Medulla oblongata (tissue), 1 donor: ENCODE measurements at regions not wholly inside any gene's neighbourhood (a gene's known extent, or its start where the extent isn't known, plus 50 kb on each side); places are given as distances from the start of the nearest gene placed in this dataset.
"Not testable (repeated sequence)": the region's sequence is repeated elsewhere in the genome, so short reads cannot be mapped to it uniquely, and the experiment has no call there.

Source experiments
- DNase-seq: peaks from one replicate; pipeline ENCODE4 v3.0.0-alpha.2; 2015; ENCODE audit errors: extremely low spot score

DNA sequence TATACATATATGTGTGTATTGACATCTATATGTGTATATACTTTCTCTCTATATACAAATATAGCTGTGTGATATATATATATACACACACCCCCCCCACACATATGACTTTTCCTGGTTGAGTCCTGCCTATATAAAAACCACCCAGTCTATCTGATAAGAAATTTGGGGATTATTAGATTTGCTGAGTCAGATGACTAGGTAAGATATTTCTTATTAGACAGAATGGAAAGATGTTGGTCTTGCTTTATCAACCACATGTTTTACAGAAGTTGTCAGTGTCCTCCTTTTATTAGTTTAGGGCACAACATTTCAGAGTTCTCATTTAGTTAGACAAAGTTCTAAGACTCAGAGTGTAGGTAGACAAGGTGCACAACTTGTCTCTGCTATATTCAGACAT lies 953.3 kb downstream of the METTL15 start:
- DNase-seq = no peak

DNA sequence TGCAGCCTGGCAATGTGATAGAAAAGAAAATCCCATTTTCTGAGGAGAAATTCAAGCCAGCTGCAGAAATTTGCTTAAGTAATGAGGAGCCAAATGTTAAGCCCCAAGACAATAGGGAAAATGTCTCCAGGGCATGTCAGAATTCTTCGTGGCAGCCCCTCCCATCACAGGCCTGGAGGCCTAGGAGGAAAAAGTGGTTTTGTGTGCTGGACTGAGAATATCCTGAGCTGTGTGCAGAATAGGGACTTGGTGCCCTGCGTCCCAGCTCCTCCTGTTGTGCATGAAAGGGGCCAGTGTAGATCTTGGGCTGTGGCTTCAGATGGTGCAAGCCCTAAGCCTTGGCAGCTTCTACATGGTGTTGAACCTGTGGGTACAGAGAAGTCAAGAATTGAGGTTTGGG lies 948.3 kb downstream of the METTL15 start:
- DNase-seq = not testable (repeated sequence)

GRCh38 chr11:29051935-29052334 lies 943.7 kb downstream of the METTL15 start:
- no peak for DNase-seq

DNA sequence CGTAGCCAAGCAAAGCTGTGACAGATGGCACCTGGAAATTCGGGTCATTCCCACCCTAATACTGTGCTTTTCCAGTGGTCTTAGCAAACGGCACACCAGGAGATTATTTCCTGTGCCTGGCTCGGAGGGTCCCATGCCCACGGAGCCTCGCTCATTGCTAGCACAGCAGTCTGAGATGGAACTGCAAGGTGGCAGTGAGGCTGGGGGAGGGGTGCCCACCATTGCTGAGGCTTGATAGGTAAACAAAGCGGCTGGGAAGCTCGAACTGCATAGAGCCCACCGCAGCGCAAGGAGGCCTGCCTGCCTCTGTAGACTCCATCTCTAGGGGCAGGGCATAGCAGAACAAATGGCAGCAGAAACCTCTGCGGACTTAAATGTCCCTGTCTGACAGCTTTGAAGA lies 942.8 kb downstream of the METTL15 start:
- DNase-seq = not testable (repeated sequence)

- no peak for DNase-seq
Observed at GRCh38 chr11:29040489-29040888, 932.3 kb downstream of the METTL15 start.

GRCh38 chr11:29032384-29033149 lies 924.4 kb downstream of the METTL15 start:
- no peak for DNase-seq

GRCh38 chr11:29029452-29029851 lies 921.3 kb downstream of the METTL15 start:
- DNase-seq = no peak

DNA sequence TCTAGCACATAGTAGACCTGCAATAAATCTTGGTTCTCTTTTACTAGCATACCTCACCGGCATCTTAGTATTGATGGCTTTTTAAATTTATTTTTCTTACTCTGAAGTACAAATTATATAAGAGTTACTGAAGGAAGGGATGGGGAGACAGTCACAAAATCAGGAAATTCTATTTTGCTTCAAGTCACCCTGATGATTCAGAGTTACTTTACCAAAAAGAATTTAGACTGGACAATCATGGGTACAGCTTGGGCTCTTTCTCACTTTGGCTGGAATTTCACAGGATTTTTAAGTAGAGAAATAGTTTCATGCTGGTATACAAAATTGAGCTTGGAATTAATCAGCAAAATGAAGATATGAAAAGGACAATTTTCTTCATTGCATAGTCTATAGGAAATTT lies 919.2 kb downstream of the METTL15 start:
- no peak for DNase-seq

- no peak for DNase-seq
Observed at GRCh38 chr11:29026286-29026685, 918.1 kb downstream of the METTL15 start.

- no peak for DNase-seq
Observed at GRCh38 chr11:29025001-29025400, 916.8 kb downstream of the METTL15 start.

DNA sequence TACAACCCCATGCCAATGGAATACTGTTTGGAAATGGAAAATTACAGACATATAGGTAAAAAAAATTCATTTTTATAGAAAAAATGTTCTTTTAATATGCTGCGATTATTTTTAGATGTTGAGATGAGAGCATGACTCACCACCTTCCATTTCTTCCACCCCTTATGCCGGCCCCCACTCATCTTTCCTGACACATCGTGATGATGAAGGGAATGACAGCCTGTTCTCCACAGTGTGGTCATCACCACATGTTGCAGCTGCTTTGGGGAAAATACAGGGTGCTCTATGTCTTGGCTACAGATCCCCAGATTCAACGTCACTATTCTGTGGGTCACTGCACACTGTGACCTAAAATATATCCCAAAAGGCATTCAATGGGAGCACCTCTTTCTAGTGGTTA lies 916.2 kb downstream of the METTL15 start:
- DNase-seq = no peak

DNA sequence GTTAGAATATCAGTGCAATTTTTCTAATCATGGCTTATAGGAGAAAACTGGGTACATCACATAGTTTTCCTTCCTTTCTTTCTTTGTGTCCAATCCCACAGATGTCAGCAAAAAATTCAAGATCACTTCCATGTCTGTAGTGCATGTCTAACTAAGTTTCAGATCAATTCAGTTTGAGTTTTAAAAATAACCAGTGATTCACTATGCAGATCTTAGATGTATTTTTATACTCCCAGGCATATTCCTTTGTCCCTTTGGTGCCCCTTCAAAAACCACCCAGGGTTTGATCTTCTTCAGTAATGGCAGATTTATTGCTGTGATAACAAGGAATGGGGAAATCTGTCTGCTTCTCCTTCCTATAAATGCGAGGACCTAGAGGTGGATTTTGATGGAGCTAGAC lies 915.6 kb downstream of the METTL15 start:
- no peak for DNase-seq

- DNase-seq = no peak
Observed at GRCh38 chr11:29022676-29023075, 914.5 kb downstream of the METTL15 start.

DNA sequence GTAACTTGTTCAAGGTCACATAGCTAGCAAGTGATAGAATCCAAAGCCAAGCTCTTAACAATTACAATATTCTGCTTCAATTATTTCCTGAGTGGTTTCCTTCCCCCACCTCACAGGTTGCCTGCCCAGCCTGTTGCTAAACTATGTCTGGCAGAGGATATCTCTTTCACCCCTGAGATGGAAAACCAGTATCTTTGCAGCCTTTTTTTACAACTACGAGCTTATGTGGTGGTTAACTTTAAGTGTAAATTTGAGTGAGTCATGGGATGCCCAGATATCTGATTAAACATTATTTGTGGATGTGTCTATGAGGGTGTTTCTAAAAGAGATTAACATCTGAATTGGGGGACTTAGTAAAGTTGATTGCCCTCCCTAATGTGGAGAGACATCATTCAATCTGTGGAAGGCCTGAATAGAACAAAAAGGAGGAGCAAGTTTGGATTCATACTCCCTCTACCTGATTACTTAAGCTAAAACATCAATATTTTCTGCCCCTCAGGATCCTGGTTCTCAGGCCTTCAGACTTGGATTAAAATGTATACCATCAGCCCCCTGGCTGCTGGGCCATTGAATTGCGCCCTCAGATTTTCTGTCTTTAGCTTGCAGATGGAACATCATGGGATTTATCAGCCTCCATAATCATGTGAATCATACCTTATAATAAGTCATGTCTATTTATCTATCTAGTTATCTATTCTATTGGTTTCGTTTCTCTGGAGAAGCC lies 911.9 kb downstream of the METTL15 start:
- DNase-seq = no peak

DNA sequence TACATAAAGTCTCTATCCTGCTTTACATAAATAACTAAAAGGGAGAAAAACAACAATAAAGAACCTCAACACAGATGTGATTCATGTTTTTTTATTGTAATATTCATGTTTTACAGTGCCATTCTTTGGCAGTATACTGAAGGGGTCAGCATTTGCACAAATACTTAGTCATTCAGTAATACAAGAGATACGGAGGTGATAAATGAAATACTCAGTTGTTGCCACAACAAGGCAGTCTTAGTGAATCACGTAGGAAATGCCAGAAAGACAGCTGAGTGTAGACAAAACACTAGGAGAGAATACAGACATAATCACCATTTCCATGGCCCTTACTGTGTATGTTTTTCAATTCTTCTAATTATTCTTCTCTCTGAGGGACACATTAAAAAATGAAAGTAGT lies 910.4 kb downstream of the METTL15 start:
- no peak for DNase-seq

GRCh38 chr11:29017941-29018340 lies 909.8 kb downstream of the METTL15 start:
- no peak for DNase-seq

- DNase-seq = no peak
Observed at GRCh38 chr11:29012507-29012906, 904.3 kb downstream of the METTL15 start.

- DNase-seq = no peak
Observed at GRCh38 chr11:29009426-29009825, 901.2 kb downstream of the METTL15 start.

- no peak for DNase-seq
Observed at GRCh38 chr11:29008481-29008880, 900.3 kb downstream of the METTL15 start.

GRCh38 chr11:29006668-29007067 lies 898.5 kb downstream of the METTL15 start:
- no peak for DNase-seq

- no peak for DNase-seq
Observed at GRCh38 chr11:29005401-29005980, 897.3 kb downstream of the METTL15 start.

DNA sequence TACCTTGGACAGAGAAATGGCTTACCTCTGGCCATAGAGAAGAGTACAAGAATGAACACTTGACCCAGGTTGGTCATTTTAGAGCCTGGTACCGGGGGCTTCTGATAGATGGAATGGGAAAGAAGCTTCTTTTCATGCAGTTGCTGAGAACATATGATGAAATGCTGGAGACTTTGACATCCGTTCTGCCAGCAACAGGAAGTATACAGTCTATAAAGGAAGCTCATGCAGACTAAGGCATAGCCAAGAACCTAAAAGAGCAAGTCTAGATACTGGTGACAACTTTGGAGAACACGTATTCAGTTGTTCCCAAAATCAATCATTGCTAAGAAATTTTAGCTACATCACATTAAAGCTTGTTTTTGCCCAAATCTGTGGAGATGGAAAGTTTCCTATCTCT lies 894.6 kb downstream of the METTL15 start:
- DNase-seq = no peak

- no peak for DNase-seq
Observed at GRCh38 chr11:28999620-29000019, 891.4 kb downstream of the METTL15 start.
